ENCODE measurements at regions not wholly inside any gene's neighbourhood (a gene's known extent, or its start where the extent isn't known, plus 50 kb on each side); places are given as distances from the start of the nearest gene placed in this dataset.

- no peak for TF ChIP-seq YY1 (IDR thresholded peaks at IDR 0.05; ENCODE audit: low read depth, low read length)
- no peak for TF ChIP-seq ATF2 (IDR thresholded peaks at IDR 0.05; ENCODE audit: low read length)
- TF ChIP-seq EZH2 (IDR thresholded peaks at IDR 0.05; ENCODE audit: low read depth, low read length, severe bottlenecking) = no peak
- TF ChIP-seq CTCF (IDR thresholded peaks at IDR 0.05; ENCODE audit: control extremely low read depth in 1 of 3, insufficient read depth in 1 of 3, low read depth in 1 of 3, low read length in 3 of 3) = no peak
- TF ChIP-seq TEAD4 (IDR thresholded peaks at IDR 0.05; ENCODE audit: low read depth, low read length) = no peak
- TF ChIP-seq POLR2A (IDR thresholded peaks at IDR 0.05; ENCODE audit: control extremely low read depth in 1 of 2, low read depth in 2 of 2, low read length in 2 of 2) = no peak
- no peak for TF ChIP-seq JUND (IDR thresholded peaks at IDR 0.05; ENCODE audit: low read length)
- no peak for TF ChIP-seq RXRA (IDR thresholded peaks at IDR 0.05; ENCODE audit: insufficient read depth, low read depth, low read length)
- TF ChIP-seq HDAC2 (IDR thresholded peaks at IDR 0.05; ENCODE audit: borderline replicate concordance in 1 of 2, low read depth in 2 of 2, low read length in 2 of 2) = no peak
- no peak for TF ChIP-seq SIX5 (IDR thresholded peaks at IDR 0.05; ENCODE audit: low read depth, low read length)
- TF ChIP-seq POLR2AphosphoS5 (IDR thresholded peaks at IDR 0.05; ENCODE audit: low read depth, low read length) = no peak
- no peak for TF ChIP-seq TCF12 (IDR thresholded peaks at IDR 0.05; ENCODE audit: low read depth, low read length)
- no peak for TF ChIP-seq RNF2 (IDR thresholded peaks at IDR 0.05; ENCODE audit: borderline replicate concordance, low read depth, low read length, missing control alignments, poor library complexity, severe bottlenecking)
Measured at GRCh38 chr20:58088105-58088504, 140.3 kb downstream of the ANKRD60 start.

Measured in H1 (cell line).